Aorta (tissue), 5 donors: ENCODE measurements at regions not wholly inside any gene's neighbourhood (a gene's known extent, or its start where the extent isn't known, plus 50 kb on each side); places are given as distances from the start of the nearest gene placed in this dataset.

ENCODE experiments used
- ATAC-seq: fragments of 200-7000 bp; cut with Tn5 transposase; one replicate; pipeline ENCODE4 v1.9.1; 2022; ENCODE audit warnings: moderate library complexity; ENCODE audit not compliant: low FRiP score
- DNase-seq, 2 donors: peaks; one replicate each; pipeline ENCODE4 v3.0.0-alpha.2; 2020
- H3K27ac ChIP-seq, 2 donors: one replicate each; pipeline ENCODE4 v1.5.1; 2013; ENCODE audit warnings: low read length in 2 of 2, mild to moderate bottlenecking in 2 of 2, moderate library complexity in 2 of 2, control low read depth in 1 of 2, inconsistent platforms in 1 of 2, low read depth in 1 of 2
- H3K27me3 ChIP-seq, 2 donors: one replicate each; pipeline ENCODE4 v1.6.1; 2013; ENCODE audit warnings: control low read depth in 1 of 2, low read length in 1 of 2, mild to moderate bottlenecking in 1 of 2, moderate library complexity in 1 of 2; ENCODE audit not compliant: insufficient read depth in 2 of 2, control insufficient read depth in 1 of 2
- H3K36me3 ChIP-seq, 2 donors: one replicate each; pipeline ENCODE4 v1.6.1; 2013; ENCODE audit warnings: control low read depth in 1 of 2, low read length in 1 of 2, mild to moderate bottlenecking in 1 of 2; ENCODE audit not compliant: insufficient read depth in 2 of 2, control insufficient read depth in 1 of 2
- H3K4me1 ChIP-seq, 2 donors: one replicate each; pipeline ENCODE4 v1.6.1; 2013; ENCODE audit warnings: low read length in 2 of 2, control low read depth in 1 of 2, mild to moderate bottlenecking in 1 of 2, moderate library complexity in 1 of 2; ENCODE audit not compliant: insufficient read depth in 2 of 2, control insufficient read depth in 1 of 2
- H3K4me3 ChIP-seq, 2 donors: one replicate each; pipeline ENCODE4 v1.5.1; 2013; ENCODE audit warnings: low read length in 2 of 2, control low read depth in 1 of 2, mild to moderate bottlenecking in 1 of 2
- H3K9me3 ChIP-seq: one replicate; pipeline ENCODE4 v1.6.1; 2013; ENCODE audit warnings: mild to moderate bottlenecking, low read length; ENCODE audit not compliant: control insufficient read depth
- WGBS, 2 donors: extraction: QIAGEN DNeasy Blood & Tissue Kit; methylation state at CpG; one replicate each; pipeline ENCODE4 v1.1.7; 2013; 5-methylcytosine and 5-hydroxymethylcytosine counted together
- intact Hi-C, 2 donors: fragments of 100-400 bp; cut with DNase I; formaldehyde crosslinking; loops; one replicate each; pipeline versions ENCODE4 v1.14.2 to v1.15.0; 2022
- donor health status: healthy with polysubstance abuse.
- donor health status: Bipolar disorder and iron deficiency.
- donor health status: DM: no; HTN: no; CAD: no.
- donor health status: DM: no; HTN: no; CAD: no.
- donor health status: DM: yes; HTN: yes; CAD: no.

DNA sequence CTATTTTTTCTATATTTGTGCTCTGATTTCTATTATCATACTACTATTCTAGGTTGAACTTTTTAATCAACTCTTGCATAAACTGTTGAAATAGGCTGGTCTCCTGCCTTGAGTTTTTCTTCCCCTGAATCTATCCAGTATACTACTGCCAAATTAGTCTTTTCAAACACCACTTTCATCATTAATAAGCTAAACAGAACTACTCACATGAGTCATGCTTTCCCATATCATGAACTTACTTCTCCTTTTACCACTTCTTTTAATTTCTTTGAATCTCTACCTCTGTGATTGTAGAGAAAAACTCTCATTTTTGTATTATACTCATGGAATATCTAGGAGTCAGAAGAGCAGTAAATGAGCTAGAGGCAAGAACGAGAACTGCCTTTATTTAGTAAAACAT lies 340.3 kb upstream of the PDE3A start:
- Histone ChIP-seq H3K36me3 (peaks cover 0 to 1% of the 10 kb centered on the region in 2 donors), H3K27me3 (no peaks in the 10 kb centered on the region), H3K4me1 (no peaks in the 10 kb centered on the region), H3K27ac (no peak overlapping the region), H3K9me3 (no peaks in the 10 kb centered on the region), H3K4me3 (no peak overlapping the region)
- 93% methylated on average over 1 of the region's 1 CpG for WGBS, 2 donors
- DNase-seq: no peak
- intact Hi-C loops: no loop called here
- ATAC-seq: no peak

DNA sequence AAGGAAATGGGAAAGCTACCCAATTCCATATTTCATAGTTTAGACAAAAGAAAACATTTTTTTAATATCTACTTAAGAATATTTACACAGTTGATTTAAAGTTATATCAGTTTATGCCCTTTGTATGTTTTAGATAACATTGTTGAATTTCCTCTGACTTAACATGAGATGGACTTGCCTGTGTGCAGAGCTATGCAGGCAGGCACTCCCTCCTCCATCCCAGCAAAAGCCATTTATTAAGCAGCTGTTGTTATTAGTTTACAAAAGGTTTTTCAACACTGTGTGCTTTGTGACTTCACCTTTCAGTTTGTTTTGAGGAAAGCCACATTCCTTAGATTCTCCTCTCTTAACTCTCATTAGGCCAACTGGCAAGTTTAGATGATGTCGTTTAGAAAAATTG lies 337.5 kb upstream of the PDE3A start:
- no peak overlapping the region for H3K27ac ChIP-seq
- H3K9me3 ChIP-seq: no peaks in the 10 kb centered on the region
- peaks cover 0 to under 1% of the 10 kb centered on the region in 2 donors for H3K4me1 ChIP-seq
- ATAC-seq (no peak), DNase-seq (no peak)
- H3K27me3 ChIP-seq: no peaks in the 10 kb centered on the region
- no peak overlapping the region for H3K4me3 ChIP-seq
- H3K36me3 ChIP-seq: peaks cover 0 to 1% of the 10 kb centered on the region in 2 donors
- WGBS, 2 donors: 5% methylated on average over 1 of the region's 1 CpG
- intact Hi-C loops: no loop called here

- Histone ChIP-seq H3K4me1 (peaks cover 0 to 1% of the 10 kb centered on the region in 2 donors), H3K9me3 (no peaks in the 10 kb centered on the region), H3K27me3 (no peaks in the 10 kb centered on the region), H3K4me3 (no peak overlapping the region), H3K27ac (no peak overlapping the region), H3K36me3 (no peaks in the 10 kb centered on the region)
- no peak for ATAC-seq
- intact Hi-C loops: no loop called here
- no peak for DNase-seq
- WGBS, 2 donors: 61 to 66% methylated on average over 4 of the region's 4 CpGs
Measured at GRCh38 chr12:20039562-20039961, 328.8 kb upstream of the PDE3A start.

GRCh38 chr12:20040184-20040583 lies 328.2 kb upstream of the PDE3A start:
- no peaks in the 10 kb centered on the region for H3K9me3 ChIP-seq
- no peak for ATAC-seq
- WGBS, 2 donors: 8 to 20% methylated on average over 2 of the region's 2 CpGs
- intact Hi-C loops: no loop called here
- no peaks in the 10 kb centered on the region for H3K27me3 ChIP-seq
- no peak for DNase-seq
- no peak overlapping the region for H3K4me3 ChIP-seq
- no peak overlapping the region for H3K27ac ChIP-seq
- H3K36me3 ChIP-seq: no peaks in the 10 kb centered on the region
- peaks cover 0 to 1% of the 10 kb centered on the region in 2 donors for H3K4me1 ChIP-seq

DNA sequence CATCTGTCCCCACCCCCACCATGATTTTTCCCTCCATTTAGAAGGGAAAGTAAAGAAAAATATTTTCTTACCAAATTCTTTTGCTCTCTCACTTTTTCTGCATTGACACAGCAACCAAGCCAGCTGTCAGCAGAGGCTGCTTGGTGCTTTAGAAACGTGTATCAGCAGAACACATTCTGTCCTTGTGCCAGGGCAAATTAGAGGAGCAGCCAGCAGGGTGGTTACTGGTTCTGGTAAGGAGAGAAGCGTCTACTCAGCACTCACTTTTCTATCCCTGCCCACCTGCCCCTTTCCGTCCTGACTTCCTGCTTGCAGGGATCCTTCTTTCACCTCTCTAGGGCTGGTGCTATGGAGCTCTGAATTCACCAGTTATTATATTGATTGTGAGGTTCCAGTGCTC lies 327.5 kb upstream of the PDE3A start:
- WGBS, 2 donors: 4 to 7% methylated on average over 3 of the region's 3 CpGs
- intact Hi-C loops: no loop called here
- ATAC-seq (no peak), DNase-seq (peak in 1 of 2 donors; percentile 64)
- Histone ChIP-seq H3K36me3 (no peaks in the 10 kb centered on the region), H3K4me1 (peaks cover 0 to under 1% of the 10 kb centered on the region in 2 donors), H3K27me3 (no peaks in the 10 kb centered on the region), H3K27ac (peak overlapping the region in 1 of 2 donors; percentile 2), H3K4me3 (no peak overlapping the region), H3K9me3 (no peaks in the 10 kb centered on the region)

DNA sequence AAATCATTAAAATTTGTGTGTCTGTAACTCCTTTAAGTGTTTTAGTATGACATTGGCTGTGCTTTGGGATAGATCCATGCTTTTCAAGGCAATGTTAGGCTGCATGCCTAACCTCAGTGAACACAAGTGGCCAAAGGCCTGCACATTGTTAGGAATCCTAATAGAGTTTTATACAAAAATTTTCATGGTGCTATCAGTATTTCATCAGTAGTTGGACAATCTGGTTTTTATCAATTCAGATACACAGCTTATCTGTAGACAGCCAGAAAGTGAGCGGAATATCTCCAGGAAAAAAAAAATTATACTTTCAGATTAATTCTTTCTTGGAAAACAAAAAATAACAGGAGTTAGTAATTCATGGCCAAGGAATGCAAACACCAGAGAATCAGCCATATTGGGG lies 324.0 kb upstream of the PDE3A start:
- intact Hi-C loops: no loop called here
- H3K36me3 ChIP-seq: no peaks in the 10 kb centered on the region
- no peak overlapping the region for H3K27ac ChIP-seq
- H3K27me3 ChIP-seq: no peaks in the 10 kb centered on the region
- no peak overlapping the region for H3K4me3 ChIP-seq
- DNase-seq: no peak
- ATAC-seq: peak; percentile 26
- no peaks in the 10 kb centered on the region for H3K4me1 ChIP-seq
- WGBS, 2 donors: 38 to 72% methylated on average over 1 of the region's 1 CpG
- no peaks in the 10 kb centered on the region for H3K9me3 ChIP-seq

GRCh38 chr12:20044846-20045245 lies 323.5 kb upstream of the PDE3A start:
- DNase-seq (no peak), ATAC-seq (peak; percentile 34)
- Histone ChIP-seq H3K27me3 (no peaks in the 10 kb centered on the region), H3K36me3 (no peaks in the 10 kb centered on the region), H3K4me3 (no peak overlapping the region), H3K4me1 (no peaks in the 10 kb centered on the region), H3K27ac (no peak overlapping the region), H3K9me3 (no peaks in the 10 kb centered on the region)
- WGBS, 2 donors: 62 to 66% methylated on average over 3 of the region's 3 CpGs
- intact Hi-C loops: no loop called here

- H3K27ac ChIP-seq: no peak overlapping the region
Measured at GRCh38 chr12:20047901-20048300, 320.4 kb upstream of the PDE3A start.

GRCh38 chr12:20050221-20050620 lies 318.1 kb upstream of the PDE3A start:
- Histone ChIP-seq H3K36me3 (no peaks in the 10 kb centered on the region), H3K27me3 (no peaks in the 10 kb centered on the region), H3K4me1 (peaks cover 0 to 2% of the 10 kb centered on the region in 2 donors), H3K27ac (no peak overlapping the region), H3K4me3 (no peak overlapping the region), H3K9me3 (no peaks in the 10 kb centered on the region)
- intact Hi-C loops: loop anchor here in 1 of 2 donors (5.0 to 10.0 kb wide), 2 partner anchors 47 to 275 kb away; no protein-coding TSS in a partner anchor
- 8 to 12% methylated on average over 3 of the region's 3 CpGs for WGBS, 2 donors
- ATAC-seq (no peak), DNase-seq (no peak)

More at GRCh38 chr12:20047901-20048300, 320.4 kb upstream of the PDE3A start:
- Histone ChIP-seq H3K27me3 (no peaks in the 10 kb centered on the region), H3K9me3 (no peaks in the 10 kb centered on the region), H3K4me1 (peaks cover 0 to 2% of the 10 kb centered on the region in 2 donors), H3K36me3 (no peaks in the 10 kb centered on the region), H3K4me3 (no peak overlapping the region)
- 83 to 84% methylated on average over 3 of the region's 3 CpGs for WGBS, 2 donors
- DNase-seq (no peak), ATAC-seq (no peak)
- intact Hi-C loops: no loop called here
